ENCODE measurements at regions not wholly inside any gene's neighbourhood (a gene's known extent, or its start where the extent isn't known, plus 50 kb on each side); places are given as distances from the start of the nearest gene placed in this dataset.
"Not testable (repeated sequence)": the region's sequence is repeated elsewhere in the genome, so short reads cannot be mapped to it uniquely, and the experiment has no call there.

DNA sequence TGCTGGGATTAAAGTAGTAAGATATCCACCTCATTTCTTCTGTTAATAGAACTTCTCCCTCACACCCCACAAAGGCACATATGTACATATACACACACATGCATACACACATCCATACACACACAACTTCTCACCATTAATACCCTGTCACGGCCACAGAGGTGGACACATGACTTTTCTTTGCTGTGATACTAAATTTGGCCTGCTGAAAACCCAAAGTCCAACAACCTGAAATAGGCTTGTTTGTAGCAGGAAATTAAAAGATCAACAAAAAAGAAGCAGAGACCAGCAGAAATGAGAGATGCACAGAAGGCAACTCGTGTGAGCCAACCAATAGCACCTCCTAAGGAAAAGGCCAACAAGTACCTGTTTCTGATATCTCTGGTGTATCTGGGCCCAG lies 128.7 kb upstream of the PCGF5 start:
- Mint-ChIP-seq H3K9me3 (peaks cover 5 to 14% of the 10 kb centered on the region in 2 donors), H3K36me3 (ENCODE audit: insufficient read depth in 2 of 2) (peaks cover 12 to 28% of the 10 kb centered on the region in 2 donors), H3K27ac (no peak overlapping the region), H3K4me3 (no peak overlapping the region), H3K4me1 (ENCODE audit: low read depth) (peaks cover 18% of the 10 kb centered on the region), H3K27me3 (ENCODE audit: low read depth) (no peaks in the 10 kb centered on the region)
- no peak for ATAC-seq (replicated peaks in 1 of 2)
- no peak for DNase-seq

DNA sequence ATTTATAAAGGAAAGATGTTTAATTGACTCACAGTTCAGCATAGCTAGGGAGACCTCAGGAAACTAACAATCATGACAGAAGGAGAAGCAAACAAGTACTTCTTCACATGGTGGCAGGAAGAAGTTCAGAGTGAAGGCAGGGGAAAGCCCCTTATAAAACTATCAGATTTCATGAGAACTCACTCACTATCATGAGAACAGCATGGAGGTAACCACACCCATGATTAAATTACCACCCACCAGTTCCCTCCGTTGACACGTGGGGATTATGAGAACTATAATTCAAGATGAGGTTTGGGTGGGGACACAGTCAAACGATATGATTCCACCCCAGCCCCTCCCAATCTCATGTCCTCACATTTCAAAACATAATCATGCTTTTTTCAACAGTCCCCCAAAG lies 124.2 kb upstream of the PCGF5 start:
- Mint-ChIP-seq H3K27me3 (ENCODE audit: low read depth) (peaks cover 6% of the 10 kb centered on the region), H3K4me1 (ENCODE audit: low read depth) (peaks cover 18% of the 10 kb centered on the region), H3K9me3 (peaks cover 13 to 23% of the 10 kb centered on the region in 2 donors), H3K36me3 (ENCODE audit: insufficient read depth in 2 of 2) (peaks cover 22 to 43% of the 10 kb centered on the region in 2 donors), H3K4me3 (no peak overlapping the region), H3K27ac (no peak overlapping the region)
- DNase-seq (no peak), ATAC-seq (replicated peaks in 1 of 2) (no peak)

DNA sequence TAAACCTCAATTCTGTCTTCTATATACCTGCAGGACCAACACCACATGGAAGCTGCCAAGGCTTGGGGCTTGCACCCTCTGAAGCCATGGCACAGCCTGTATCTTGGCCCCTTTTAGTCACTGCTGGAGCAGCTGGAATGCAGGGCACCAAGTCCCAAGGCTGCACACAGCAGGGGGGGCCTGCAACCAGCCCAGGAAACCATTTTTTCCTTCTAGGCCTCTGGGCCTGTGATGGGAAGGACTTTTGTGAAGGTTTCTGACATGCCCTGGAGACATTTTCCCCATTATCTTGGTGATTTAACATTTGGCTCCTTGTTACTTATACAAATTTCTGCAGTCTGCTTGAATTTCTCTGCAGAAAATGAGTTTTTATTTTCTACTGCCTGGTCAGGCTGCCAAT lies 123.2 kb upstream of the PCGF5 start:
- Mint-ChIP-seq H3K27ac (no peak overlapping the region), H3K4me1 (ENCODE audit: low read depth) (peaks cover 18% of the 10 kb centered on the region), H3K27me3 (ENCODE audit: low read depth) (peaks cover 6% of the 10 kb centered on the region), H3K36me3 (ENCODE audit: insufficient read depth in 2 of 2) (peaks cover 22 to 43% of the 10 kb centered on the region in 2 donors), H3K9me3 (peaks cover 13 to 23% of the 10 kb centered on the region in 2 donors), H3K4me3 (no peak overlapping the region)
- no peak for DNase-seq
- ATAC-seq (replicated peaks in 1 of 2), result no peak

DNA sequence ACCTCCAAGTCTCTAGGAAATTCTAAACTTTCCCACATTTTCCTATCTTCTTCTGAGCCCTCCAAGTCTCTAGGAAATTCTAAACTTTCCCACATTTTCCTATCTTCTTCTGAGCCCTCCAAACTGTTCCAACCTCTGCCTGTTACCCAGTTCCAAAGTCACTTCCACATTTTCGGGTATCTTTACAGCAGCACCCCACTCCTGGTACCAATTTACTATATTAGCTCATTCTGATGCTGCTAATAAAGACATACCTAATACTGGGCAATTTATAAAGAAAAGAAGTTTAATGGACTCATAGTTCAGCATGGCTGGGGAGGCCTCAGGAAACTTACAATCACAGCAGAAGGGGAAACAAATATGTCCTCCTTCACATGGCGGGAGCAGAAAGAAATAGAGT lies 122.4 kb upstream of the PCGF5 start:
- DNase-seq; H3K4me3 Mint-ChIP-seq; H3K27ac Mint-ChIP-seq; H3K27me3 Mint-ChIP-seq (ENCODE audit: low read depth); ATAC-seq (replicated peaks in 1 of 2): not testable (repeated sequence)
- Mint-ChIP-seq H3K9me3 (peaks cover 13 to 23% of the 10 kb centered on the region in 2 donors), H3K4me1 (ENCODE audit: low read depth) (peaks cover 18% of the 10 kb centered on the region), H3K36me3 (ENCODE audit: insufficient read depth in 2 of 2) (peaks cover 22 to 43% of the 10 kb centered on the region in 2 donors)

DNA sequence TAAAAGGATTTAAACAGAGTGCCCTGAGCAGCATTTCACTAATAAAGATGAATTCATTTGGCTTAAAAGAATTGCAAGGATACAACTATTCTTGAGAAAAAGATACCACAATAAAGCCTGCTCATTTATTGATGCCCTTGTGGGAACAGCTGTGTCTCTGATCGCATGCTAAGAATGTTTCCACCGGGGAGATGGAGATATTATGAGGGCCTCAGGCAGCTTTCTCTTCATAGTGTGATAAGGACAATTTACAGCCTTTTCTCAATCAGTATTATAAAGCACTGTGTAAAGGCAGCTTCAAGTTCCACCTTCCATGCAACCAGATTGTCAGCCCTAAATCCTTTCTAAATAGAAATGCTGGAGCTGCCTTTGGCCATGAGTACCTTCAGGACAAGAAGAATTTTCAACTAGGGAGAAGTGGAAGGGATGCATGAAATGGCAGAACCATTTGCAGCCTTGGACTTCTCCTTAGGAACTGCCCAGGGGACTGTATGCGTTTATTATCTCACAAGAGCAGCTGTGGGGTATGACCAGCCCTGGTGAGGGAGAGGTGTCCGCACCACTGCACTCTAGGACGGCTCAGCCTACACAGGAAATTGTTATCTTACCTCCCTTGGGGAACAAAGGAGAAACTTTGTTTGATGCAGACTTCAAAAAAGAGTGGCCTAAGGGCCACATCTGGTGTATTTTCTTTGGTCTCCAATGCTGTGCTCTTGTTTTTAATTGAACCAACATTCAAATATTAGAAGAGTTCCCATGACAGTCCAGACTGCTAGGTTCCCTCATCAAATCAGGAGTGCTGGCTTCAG lies 116.9 kb upstream of the PCGF5 start:
- DNase-seq, result no peak
- Mint-ChIP-seq H3K4me3 (no peak overlapping the region), H3K36me3 (ENCODE audit: insufficient read depth in 2 of 2) (no peaks in the 10 kb centered on the region), H3K9me3 (peaks cover 0 to 4% of the 10 kb centered on the region in 2 donors), H3K27me3 (ENCODE audit: low read depth) (no peaks in the 10 kb centered on the region), H3K4me1 (ENCODE audit: low read depth) (no peaks in the 10 kb centered on the region), H3K27ac (no peak overlapping the region)
- no peak for ATAC-seq (replicated peaks in 1 of 2)

DNA sequence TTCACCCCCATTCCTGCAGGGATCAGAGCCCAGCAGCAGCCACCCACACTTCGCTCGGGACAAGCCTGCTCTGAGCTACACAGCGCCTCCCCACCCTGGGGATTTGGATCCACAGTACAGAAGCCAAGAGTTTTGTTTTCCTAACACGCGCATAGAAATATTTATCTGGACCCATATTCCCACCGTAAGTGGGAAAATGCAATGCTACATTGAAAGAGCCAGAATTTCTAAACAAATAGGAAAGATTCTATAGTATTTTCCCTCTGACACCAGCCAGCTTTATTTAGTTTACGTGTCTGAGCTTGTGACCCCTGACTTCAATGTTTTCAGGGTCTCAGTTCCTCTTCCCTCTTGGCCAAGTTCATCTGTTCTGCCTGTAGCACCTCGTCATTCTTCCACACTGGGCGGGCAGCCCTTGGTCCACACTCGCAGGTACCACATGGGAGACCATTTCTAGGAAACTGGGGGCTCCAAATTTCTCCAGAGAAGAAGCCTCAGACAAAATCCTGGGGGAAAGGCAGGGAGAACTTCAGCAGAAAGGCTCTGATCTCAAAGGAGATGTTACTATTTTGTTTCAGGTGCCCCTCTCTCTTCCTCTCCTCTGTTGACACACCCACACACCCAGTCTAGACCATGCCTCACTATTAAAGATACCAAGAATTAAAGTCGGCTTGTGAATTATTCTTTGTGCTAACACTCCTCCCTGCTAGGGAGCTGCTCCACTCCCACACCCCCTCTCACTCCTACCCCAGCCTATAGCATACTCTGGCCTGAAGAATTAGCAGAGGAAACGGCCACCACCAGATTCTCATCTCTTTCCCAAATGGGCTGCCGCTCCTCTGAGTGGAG lies 116.0 kb upstream of the PCGF5 start:
- Mint-ChIP-seq H3K27me3 (ENCODE audit: low read depth) (no peaks in the 10 kb centered on the region), H3K4me3 (no peak overlapping the region), H3K4me1 (ENCODE audit: low read depth) (no peaks in the 10 kb centered on the region), H3K27ac (no peak overlapping the region), H3K9me3 (peaks cover 0 to 4% of the 10 kb centered on the region in 2 donors), H3K36me3 (ENCODE audit: insufficient read depth in 2 of 2) (no peaks in the 10 kb centered on the region)
- ATAC-seq (replicated peaks in 1 of 2) (no peak), DNase-seq (no peak)

DNA sequence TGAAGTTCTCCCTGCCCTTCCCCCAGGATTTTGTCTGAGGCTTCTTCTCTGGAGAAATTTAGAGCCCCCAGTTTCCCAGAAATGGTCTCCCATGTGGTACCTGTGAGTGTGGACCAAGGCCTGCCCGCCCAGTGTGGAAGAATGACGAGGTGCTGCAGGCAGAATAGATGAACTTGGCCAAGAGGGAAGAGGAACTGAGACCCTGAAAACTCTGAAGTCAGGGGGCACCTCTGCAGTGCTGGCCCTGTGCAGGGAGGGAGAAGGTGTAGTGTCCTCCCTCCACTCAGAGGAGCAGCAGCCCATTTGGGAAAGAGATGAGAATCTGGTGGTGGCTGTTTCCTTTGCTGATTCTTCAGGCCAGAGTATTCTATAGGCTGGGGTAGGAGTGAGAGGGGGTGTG lies 115.2 kb upstream of the PCGF5 start:
- H3K36me3 Mint-ChIP-seq (ENCODE audit: insufficient read depth in 2 of 2), result no peaks in the 10 kb centered on the region
- peaks cover 0 to 4% of the 10 kb centered on the region in 2 donors for H3K9me3 Mint-ChIP-seq

DNA sequence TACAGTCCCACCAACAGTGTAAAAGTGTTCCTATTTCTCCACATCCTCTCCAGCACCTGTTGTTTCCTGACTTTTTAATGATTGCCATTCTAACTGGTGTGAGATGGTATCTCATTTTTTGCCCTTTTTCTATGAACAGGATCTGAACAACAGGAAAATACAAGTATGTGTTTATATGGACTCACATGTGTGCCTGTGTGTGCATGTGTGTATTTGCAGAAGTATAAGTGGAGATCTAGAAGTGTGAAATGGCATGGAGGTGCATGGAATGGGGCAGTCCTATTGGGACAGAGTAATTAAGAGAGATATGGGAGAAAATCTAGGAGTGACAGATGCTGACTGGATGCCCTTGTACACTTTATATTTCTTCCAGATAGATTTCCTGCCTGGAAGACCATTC lies 111.6 kb upstream of the PCGF5 start:
- no peak overlapping the region for H3K4me3 Mint-ChIP-seq
- H3K4me1 Mint-ChIP-seq (ENCODE audit: low read depth), result no peaks in the 10 kb centered on the region
- no peak overlapping the region for H3K27ac Mint-ChIP-seq
- H3K27me3 Mint-ChIP-seq (ENCODE audit: low read depth), result no peaks in the 10 kb centered on the region
- H3K9me3 Mint-ChIP-seq, result peaks cover 0 to 4% of the 10 kb centered on the region in 2 donors
- DNase-seq (no peak), ATAC-seq (replicated peaks in 1 of 2) (no peak)
- no peaks in the 10 kb centered on the region for H3K36me3 Mint-ChIP-seq (ENCODE audit: insufficient read depth in 2 of 2)

More for the DNA sequence above, 115.2 kb upstream of the PCGF5 start:
- DNase-seq (no peak), ATAC-seq (replicated peaks in 1 of 2) (no peak)
- no peak overlapping the region for H3K4me3 Mint-ChIP-seq
- no peaks in the 10 kb centered on the region for H3K4me1 Mint-ChIP-seq (ENCODE audit: low read depth)
- H3K27ac Mint-ChIP-seq, result no peak overlapping the region
- no peaks in the 10 kb centered on the region for H3K27me3 Mint-ChIP-seq (ENCODE audit: low read depth)

DNA sequence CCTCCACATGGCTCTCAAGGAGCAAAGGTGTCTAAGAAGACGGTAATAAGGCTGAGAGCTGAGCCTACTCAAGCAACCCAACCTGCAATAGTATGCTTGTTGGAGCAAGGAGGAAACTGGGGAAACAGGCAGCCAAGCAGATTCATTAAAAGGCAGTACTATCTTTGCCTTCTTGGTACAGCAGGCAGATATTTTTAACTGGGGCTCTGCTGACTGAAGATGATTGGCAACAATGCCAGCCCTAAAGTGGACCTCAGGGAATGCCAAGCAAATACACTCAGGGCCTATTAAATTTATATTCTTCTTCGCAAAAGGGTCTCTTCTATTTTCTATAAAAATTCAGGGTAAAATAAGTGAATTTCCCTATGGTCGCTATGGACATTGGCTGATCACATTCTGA lies 109.4 kb upstream of the PCGF5 start:
- no peak overlapping the region for H3K4me3 Mint-ChIP-seq
- H3K27ac Mint-ChIP-seq, result no peak overlapping the region
- H3K27me3 Mint-ChIP-seq (ENCODE audit: low read depth), result no peaks in the 10 kb centered on the region
- H3K9me3 Mint-ChIP-seq, result peaks cover 0 to 4% of the 10 kb centered on the region in 2 donors
- no peak for DNase-seq
- no peaks in the 10 kb centered on the region for H3K36me3 Mint-ChIP-seq (ENCODE audit: insufficient read depth in 2 of 2)
- ATAC-seq (replicated peaks in 1 of 2), result no peak
- H3K4me1 Mint-ChIP-seq (ENCODE audit: low read depth), result no peaks in the 10 kb centered on the region

DNA sequence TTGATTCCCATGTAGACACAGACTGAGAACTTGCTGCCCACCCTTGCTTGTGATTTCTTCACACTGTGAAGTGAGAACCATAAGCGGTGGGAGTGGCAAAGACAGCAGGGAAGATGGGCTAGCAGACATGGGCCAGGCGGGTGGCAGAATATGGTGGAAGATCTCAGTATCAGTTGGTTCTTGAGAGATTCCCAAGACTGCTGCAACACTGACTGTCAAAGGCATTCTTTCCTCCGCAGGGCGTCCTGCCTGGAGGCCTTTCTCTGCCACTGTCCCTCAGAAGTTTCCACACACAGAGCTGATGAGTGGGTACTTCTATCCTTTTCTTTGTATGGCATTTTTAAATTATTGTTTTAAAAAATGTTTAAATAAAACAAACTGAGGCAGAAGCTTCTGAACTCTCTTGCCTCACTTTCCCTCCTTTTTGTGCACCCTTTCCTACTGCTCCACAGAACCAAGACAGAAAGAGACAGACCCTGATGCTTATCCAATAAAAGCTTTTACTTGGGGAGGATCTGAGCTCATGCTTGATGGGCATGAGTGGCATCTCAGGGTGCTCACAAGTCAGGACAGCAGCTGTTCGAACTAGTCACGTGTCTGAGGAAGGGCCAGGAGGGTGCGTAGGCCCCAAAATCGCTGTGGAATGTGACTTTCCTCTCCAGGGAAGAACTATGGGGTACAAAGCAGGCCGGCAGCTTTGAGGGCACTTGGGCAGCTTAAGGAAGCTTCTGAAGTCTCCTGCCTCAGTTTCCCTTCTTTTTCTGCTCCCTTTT lies 104.7 kb upstream of the PCGF5 start:
- no peaks in the 10 kb centered on the region for H3K36me3 Mint-ChIP-seq (ENCODE audit: insufficient read depth in 2 of 2)
- H3K9me3 Mint-ChIP-seq, result no peaks in the 10 kb centered on the region
- H3K4me3 Mint-ChIP-seq, result no peak overlapping the region
- H3K27ac Mint-ChIP-seq, result no peak overlapping the region
- H3K27me3 Mint-ChIP-seq (ENCODE audit: low read depth), result no peaks in the 10 kb centered on the region
- DNase-seq, result no peak
- peaks cover 5% of the 10 kb centered on the region for H3K4me1 Mint-ChIP-seq (ENCODE audit: low read depth)
- no peak for ATAC-seq (replicated peaks in 1 of 2)

DNA sequence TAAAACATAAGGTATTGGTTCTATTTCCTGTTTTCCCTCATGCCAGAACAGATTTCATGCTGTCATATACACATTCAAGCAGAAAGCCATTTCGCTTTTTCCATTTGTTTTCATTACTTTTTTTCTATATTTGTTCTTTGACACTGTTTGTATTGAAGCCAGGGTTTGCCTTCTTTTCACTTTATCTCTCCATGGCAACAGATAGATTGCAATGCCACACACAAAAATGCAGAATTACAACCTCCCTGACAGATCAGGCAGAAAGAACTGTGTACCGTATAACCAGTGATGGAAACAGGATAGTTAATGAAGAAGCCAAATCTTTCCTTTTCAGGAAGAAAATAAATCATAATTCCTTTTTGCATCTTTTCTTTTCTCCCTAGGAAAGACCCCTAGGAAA lies 103.0 kb upstream of the PCGF5 start:
- Mint-ChIP-seq H3K4me1 (ENCODE audit: low read depth) (peaks cover 6% of the 10 kb centered on the region), H3K27me3 (ENCODE audit: low read depth) (peaks cover 2% of the 10 kb centered on the region), H3K4me3 (no peak overlapping the region), H3K27ac (no peak overlapping the region), H3K36me3 (ENCODE audit: insufficient read depth in 2 of 2) (no peaks in the 10 kb centered on the region), H3K9me3 (no peaks in the 10 kb centered on the region)
- ATAC-seq (replicated peaks in 1 of 2), result no peak
- DNase-seq, result no peak

DNA sequence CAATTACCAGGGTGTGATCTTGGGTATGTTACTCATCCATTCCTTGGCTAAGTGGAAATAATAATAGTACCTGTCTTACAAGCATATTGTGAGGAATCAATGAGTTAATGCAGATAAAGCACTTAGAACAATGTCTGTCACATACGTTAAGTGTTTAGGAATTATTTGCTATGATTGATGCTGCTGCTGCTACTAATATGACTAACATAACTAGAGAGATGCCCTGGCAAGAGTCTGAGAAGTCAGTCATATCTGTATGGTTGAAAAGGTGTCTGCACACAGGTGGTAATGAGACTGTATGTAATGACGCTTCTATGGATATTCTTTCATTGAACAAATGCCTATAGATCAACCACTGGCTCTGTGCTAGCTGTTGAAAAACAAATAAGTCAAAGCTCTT lies 100.1 kb upstream of the PCGF5 start:
- ATAC-seq (replicated peaks in 1 of 2) (peak in 1 of 2 donors; percentile 38), DNase-seq (no peak)
- Mint-ChIP-seq H3K27me3 (ENCODE audit: low read depth) (peaks cover 14% of the 10 kb centered on the region), H3K4me3 (no peak overlapping the region), H3K4me1 (ENCODE audit: low read depth) (peaks cover 6% of the 10 kb centered on the region), H3K9me3 (no peaks in the 10 kb centered on the region), H3K27ac (no peak overlapping the region), H3K36me3 (ENCODE audit: insufficient read depth in 2 of 2) (no peaks in the 10 kb centered on the region)

DNA sequence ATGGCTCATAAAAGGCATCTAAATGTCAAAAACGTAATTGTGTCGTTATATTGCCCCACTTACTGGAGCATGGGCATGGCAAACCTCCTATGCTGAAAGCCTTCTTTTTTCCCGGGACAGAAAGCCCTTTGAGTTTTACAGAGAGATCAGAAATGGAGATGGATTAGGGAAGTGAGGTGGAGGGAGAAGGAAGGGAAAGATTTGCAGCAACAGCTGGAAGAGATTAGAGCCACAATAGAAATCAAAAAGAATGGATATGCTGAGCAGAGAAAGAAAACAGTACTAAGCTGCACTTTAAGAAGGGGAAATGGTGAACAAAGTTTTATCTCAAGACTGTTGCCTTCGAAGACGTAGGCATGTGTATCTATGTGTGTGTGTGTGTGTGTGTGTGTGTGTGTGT lies 97.2 kb upstream of the PCGF5 start:
- Mint-ChIP-seq H3K27me3 (ENCODE audit: low read depth) (peaks cover 14% of the 10 kb centered on the region), H3K4me3 (no peak overlapping the region), H3K9me3 (no peaks in the 10 kb centered on the region), H3K4me1 (ENCODE audit: low read depth) (peaks cover 6% of the 10 kb centered on the region), H3K36me3 (ENCODE audit: insufficient read depth in 2 of 2) (no peaks in the 10 kb centered on the region), H3K27ac (no peak overlapping the region)
- DNase-seq (no peak), ATAC-seq (replicated peaks in 1 of 2) (no peak)

Measured in activated T-cell treated with anti-CD3 and anti-CD28 coated beads, Interleukin-2, amount 50 U/mL, for 72 hours (primary cell).